Peyer's patch (tissue), 4 donors: ENCODE measurements at regions not wholly inside any gene's neighbourhood (a gene's known extent, or its start where the extent isn't known, plus 50 kb on each side); places are given as distances from the start of the nearest gene placed in this dataset.

Experiments
- CTCF ChIP-seq, 6 experiments: fragments of 450-650 bp in 4 of 6; fragments of 200-600 bp in 2 of 6; sonication (generic) in 1 of 6; IDR thresholded peaks; one replicate each; pipeline ENCODE4 v1.5.1; 2017 to 2019; ENCODE audit warnings: antibody characterized with exemption in 6 of 6, mild to moderate bottlenecking in 3 of 6, moderate library complexity in 1 of 6
- POLR2A ChIP-seq, 2 donors: fragments of 450-650 bp; IDR thresholded peaks; one replicate each; pipeline ENCODE4 v1.5.1; 2017; ENCODE audit warnings: antibody characterized with exemption in 2 of 2, mild to moderate bottlenecking in 2 of 2, moderate library complexity in 2 of 2

GRCh38 chr6:17042422-17043147 lies 59.3 kb upstream of the STMND1 start:
- no peak for TF ChIP-seq CTCF (IDR thresholded peaks at IDR 0.05)
- no peak for TF ChIP-seq POLR2A (IDR thresholded peaks at IDR 0.05)
